SK-N-MC (cell line): ENCODE measurements at regions not wholly inside any gene's neighbourhood (a gene's known extent, or its start where the extent isn't known, plus 50 kb on each side); places are given as distances from the start of the nearest gene placed in this dataset.

Experiments used
- DNase-seq: peaks from one replicate; pipeline ENCODE4 v3.0.0-alpha.2; 2011; ENCODE audit warnings: low read depth, low spot score
- H3K27ac ChIP-seq: fragments of 200-600 bp; sonication (generic); 2 replicates; pipeline ENCODE4 v1.5.1; 2016; ENCODE audit warnings: mixed run types
- H3K36me3 ChIP-seq: fragments of 200-600 bp; sonication (generic); 2 replicates; pipeline ENCODE4 v1.6.1; 2017; ENCODE audit warnings: antibody characterized with exemption, low read length, mixed read lengths; ENCODE audit not compliant: insufficient read depth
- H3K4me3 ChIP-seq: fragments of 200-600 bp; sonication (generic); 2 replicates; pipeline ENCODE4 v1.5.1; 2016
- H3K9ac ChIP-seq: fragments of 200-600 bp; sonication (generic); 2 replicates; pipeline ENCODE4 v1.8.0; 2017; ENCODE audit warnings: mixed run types, mixed read lengths; ENCODE audit not compliant: insufficient read length
- H3K9me3 ChIP-seq: fragments of 200-600 bp; sonication (generic); 2 replicates; pipeline ENCODE4 v1.6.1; 2017; ENCODE audit warnings: low read depth, mild to moderate bottlenecking, antibody characterized with exemption, low read length, moderate library complexity, mixed read lengths
- EZH2 ChIP-seq: fragments of 200-600 bp; sonication (generic); IDR thresholded peaks from one replicate; pipeline ENCODE4 v1.6.1; 2017; ENCODE audit warnings: antibody characterized with exemption
- FOXP2 ChIP-seq: optimal IDR thresholded peaks from 2 replicates; pipeline ENCODE3; 2011; ENCODE audit warnings: mild to moderate bottlenecking, moderate library complexity; ENCODE audit not compliant: insufficient read depth; ENCODE audit errors: extremely low read length, control extremely low read depth
- POLR2AphosphoS5 ChIP-seq: IDR thresholded peaks from 2 replicates; pipeline ENCODE4 v1.6.1; 2012; ENCODE audit warnings: mild to moderate bottlenecking, low read depth, low read length, borderline replicate concordance

- peak overlapping the region; percentile 55; the same call in 1 of the 2 replicates for H3K27ac ChIP-seq
- H3K9ac ChIP-seq: no peak overlapping the region
- H3K9me3 ChIP-seq: no peaks in the 10 kb centered on the region
- no peak for DNase-seq
- no peak for TF ChIP-seq EZH2
- no peak for TF ChIP-seq FOXP2
- TF ChIP-seq POLR2AphosphoS5: no peak
- H3K36me3 ChIP-seq: peaks cover 7% of the 10 kb centered on the region
- H3K4me3 ChIP-seq: peak overlapping the region; percentile 27
Measured at GRCh38 chr14:71523630-71524319, 408.5 kb upstream of the RGS6 start.

- H3K9me3 ChIP-seq: no peaks in the 10 kb centered on the region
- H3K4me3 ChIP-seq: no peak overlapping the region
- H3K27ac ChIP-seq: peak overlapping the region; percentile 55; the same call in 1 of the 2 replicates
- no peak overlapping the region for H3K9ac ChIP-seq
- no peak for DNase-seq
- TF ChIP-seq POLR2AphosphoS5: no peak
- TF ChIP-seq EZH2: no peak
- TF ChIP-seq FOXP2: no peak
- H3K36me3 ChIP-seq: peaks cover 5% of the 10 kb centered on the region
Measured at GRCh38 chr14:71524320-71524982, 407.8 kb upstream of the RGS6 start.

GRCh38 chr14:71525663-71526221 is 406.5 kb upstream of the RGS6 start:
- H3K9ac ChIP-seq: no peak overlapping the region
- 0 out of 2 replicates have a peak overlapping the region, but pooled peaks have one; percentile 34 for H3K27ac ChIP-seq
- H3K4me3 ChIP-seq: no peak overlapping the region
- H3K36me3 ChIP-seq: peaks cover 13% of the 10 kb centered on the region
- TF ChIP-seq FOXP2 (no peak), EZH2 (no peak), POLR2AphosphoS5 (no peak)
- no peaks in the 10 kb centered on the region for H3K9me3 ChIP-seq
- DNase-seq: no peak

- H3K9me3 ChIP-seq: no peaks in the 10 kb centered on the region
- TF ChIP-seq POLR2AphosphoS5 (no peak), EZH2 (no peak), FOXP2 (no peak)
- H3K36me3 ChIP-seq: peaks cover 19% of the 10 kb centered on the region
- H3K9ac ChIP-seq: no peak overlapping the region
- no peak overlapping the region for H3K4me3 ChIP-seq
- no peak for DNase-seq
- H3K27ac ChIP-seq: no peak overlapping the region
Measured at GRCh38 chr14:71526388-71526787, 405.8 kb upstream of the RGS6 start.

- Histone ChIP-seq H3K9me3 (no peaks in the 10 kb centered on the region), H3K36me3 (peaks cover 31% of the 10 kb centered on the region), H3K9ac (no peak overlapping the region), H3K4me3 (no peak overlapping the region), H3K27ac (no peak overlapping the region)
- TF ChIP-seq FOXP2 (no peak), POLR2AphosphoS5 (no peak), EZH2 (no peak)
- DNase-seq: no peak
Measured at GRCh38 chr14:71527838-71528237, 404.4 kb upstream of the RGS6 start.

- Histone ChIP-seq H3K9ac (no peak overlapping the region), H3K4me3 (no peak overlapping the region), H3K36me3 (peaks cover 39% of the 10 kb centered on the region), H3K27ac (no peak overlapping the region), H3K9me3 (no peaks in the 10 kb centered on the region)
- DNase-seq: no peak
- TF ChIP-seq EZH2: no peak
- no peak for TF ChIP-seq FOXP2
- no peak for TF ChIP-seq POLR2AphosphoS5
Measured at GRCh38 chr14:71529848-71530247, 402.4 kb upstream of the RGS6 start.

GRCh38 chr14:71532344-71532743 is 399.9 kb upstream of the RGS6 start:
- Histone ChIP-seq H3K36me3 (peaks cover 39% of the 10 kb centered on the region), H3K9me3 (no peaks in the 10 kb centered on the region), H3K9ac (no peak overlapping the region), H3K4me3 (no peak overlapping the region), H3K27ac (no peak overlapping the region)
- TF ChIP-seq EZH2: no peak
- no peak for DNase-seq

GRCh38 chr14:71532790-71533189 is 399.4 kb upstream of the RGS6 start:
- Histone ChIP-seq H3K9me3 (no peaks in the 10 kb centered on the region), H3K36me3 (peaks cover 39% of the 10 kb centered on the region), H3K9ac (no peak overlapping the region), H3K4me3 (no peak overlapping the region), H3K27ac (no peak overlapping the region)
- no peak for DNase-seq
- TF ChIP-seq FOXP2 (no peak), POLR2AphosphoS5 (no peak), EZH2 (no peak)

GRCh38 chr14:71533390-71533789 is 398.8 kb upstream of the RGS6 start:
- Histone ChIP-seq H3K27ac (0 out of 2 replicates have a peak overlapping the region, but pooled peaks have one; percentile 22), H3K36me3 (peaks cover 39% of the 10 kb centered on the region), H3K4me3 (no peak overlapping the region), H3K9me3 (no peaks in the 10 kb centered on the region), H3K9ac (no peak overlapping the region)
- TF ChIP-seq FOXP2: no peak
- TF ChIP-seq POLR2AphosphoS5: no peak
- no peak for TF ChIP-seq EZH2
- DNase-seq: no peak
